ENCODE measurements at regions not wholly inside any gene's neighbourhood (a gene's known extent, or its start where the extent isn't known, plus 50 kb on each side); places are given as distances from the start of the nearest gene placed in this dataset.

GRCh38 chr3:178042376-178042775 lies 493.9 kb upstream of the KCNMB2 start (continued):
- TF ChIP-seq RERE (CRISPR knock-in tag; IDR thresholded peaks at IDR 0.05; ENCODE audit: low read depth), result no peak

GRCh38 chr3:178043084-178043483 lies 493.2 kb upstream of the KCNMB2 start:
- DNase-seq (ENCODE audit: low spot score) (no peak), ATAC-seq (no peak), FAIRE-seq (no peak)
- Histone ChIP-seq H3K4me3 (replicated peaks in 1 of 3; ENCODE audit: insufficient read depth in 1 of 3, low read depth in 2 of 3, low read length in 3 of 3) (no peak overlapping the region), H2AFZ (ENCODE audit: low read length) (no peak overlapping the region), H3K9ac (ENCODE audit: insufficient read depth, low read depth, low read length) (no peak overlapping the region), H3K27me3 (ENCODE audit: control insufficient read depth in 1 of 2, insufficient read depth in 2 of 2, low read length in 2 of 2) (no peaks in the 10 kb centered on the region), H3K4me2 (ENCODE audit: low read depth, low read length) (no peak overlapping the region), H3K27ac (ENCODE audit: extremely low read length, insufficient read depth, low read length) (no peak overlapping the region), H3K9me3 (ENCODE audit: low read length) (no peaks in the 10 kb centered on the region), H4K20me1 (ENCODE audit: insufficient read depth, low read length) (no peaks in the 10 kb centered on the region), H3K36me3 (replicated peaks in 1 of 2; ENCODE audit: control insufficient read depth in 1 of 2, insufficient read depth in 2 of 2, low read length in 2 of 2) (no peaks in the 10 kb centered on the region), H3K4me1 (ENCODE audit: insufficient read depth, low read length) (no peaks in the 10 kb centered on the region), H3K79me2 (ENCODE audit: insufficient read depth, low read length) (no peaks in the 10 kb centered on the region)
- 28% methylated on average over 3 of the region's 3 CpGs for WGBS (ENCODE audit: low lambda C conversion rate)
- BruUV-seq (replicated peaks), result no TSS peak
- POLR2A ChIA-PET, result no interaction called here
- intact Hi-C loops (cut with micrococcal nuclease; ENCODE audit: unreplicated experiment), result no loop called here
- CTCF ChIA-PET (ENCODE audit: low intra/inter-chr PET ratio, low total read pairs), result no interaction called here
- TF ChIP-seq ATF3 (CRISPR knock-in tag; IDR thresholded peaks at IDR 0.05), result no peak
- no peak for TF ChIP-seq ZNF282 (IDR thresholded peaks at IDR 0.05; ENCODE audit: partially characterized antibody)
- in situ Hi-C loops (cut with HindIII; ENCODE audit: extremely low pct_ligation_motif_present, low pct_unique_long_range_greater_than_20kb), result no loop called here
